ENCODE measurements at regions not wholly inside any gene's neighbourhood (a gene's known extent, or its start where the extent isn't known, plus 50 kb on each side); places are given as distances from the start of the nearest gene placed in this dataset.

DNA sequence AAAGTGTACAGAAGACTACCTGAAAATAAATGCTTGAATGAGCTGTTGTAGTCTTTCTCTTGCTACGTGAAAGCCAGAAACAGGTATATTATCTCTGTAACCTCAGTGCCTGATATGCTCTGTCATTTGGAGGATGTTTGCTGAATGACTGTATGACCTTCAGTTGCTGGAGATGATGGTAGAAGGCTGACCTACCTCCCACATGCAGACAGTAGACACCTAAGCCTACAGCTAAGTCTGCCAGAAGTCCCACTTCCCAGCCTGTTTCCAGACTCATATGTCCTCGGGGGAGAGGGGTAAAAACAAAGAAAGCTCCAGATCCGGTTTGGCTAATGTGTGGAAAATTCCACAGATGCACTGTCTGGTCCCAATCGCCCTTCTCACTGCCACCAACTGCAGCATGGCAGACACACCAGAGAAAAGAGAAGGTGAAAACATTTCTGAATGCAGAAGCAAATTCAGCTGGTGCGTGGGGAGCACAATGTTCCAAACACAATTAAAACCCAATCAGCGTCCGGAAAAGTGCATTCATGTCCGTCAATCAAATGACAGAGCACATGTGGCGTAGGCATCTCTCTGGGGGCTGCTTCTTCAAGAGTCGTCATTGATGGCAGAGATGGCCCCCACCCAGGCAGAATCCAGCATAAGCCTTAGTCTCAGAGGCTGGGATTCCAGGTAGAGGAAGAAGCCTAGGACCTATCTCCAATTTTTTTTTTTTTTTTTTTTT lies 76.3 kb upstream of the TBX3 start:
- Histone ChIP-seq H3K27ac (ENCODE audit: low read length) (peak overlapping the region; percentile 89), H3K4me2 (ENCODE audit: low read length) (peak overlapping the region; percentile 56), H3K36me3 (ENCODE audit: low read depth, low read length) (no peaks in the 10 kb centered on the region), H3K9ac (ENCODE audit: low read length) (peak overlapping the region; percentile 42), H3K4me1 (ENCODE audit: insufficient read depth, low read length) (peaks cover 25% of the 10 kb centered on the region), H3K9me3 (ENCODE audit: low read length) (no peaks in the 10 kb centered on the region), H3F3A (ENCODE audit: low read length, unreplicated experiment) (peaks cover 3% of the 10 kb centered on the region), H3K4me3 (ENCODE audit: low read length) (no peak overlapping the region), H3K9me2 (replicated peaks; ENCODE audit: low read length) (no peaks in the 10 kb centered on the region), H2AFZ (ENCODE audit: low read length) (0 out of 2 replicates have a peak overlapping the region, but pooled peaks have one; percentile 2), H3K27me3 (ENCODE audit: low read length) (no peaks in the 10 kb centered on the region), H4K20me1 (ENCODE audit: low read length) (no peaks in the 10 kb centered on the region), H3K79me2 (ENCODE audit: low read length) (no peaks in the 10 kb centered on the region)
- CTCF ChIA-PET = interaction anchor here (0.5 to 1.0 kb wide), 6 partner anchors 8 to 246 kb away, joined by 3 to 11 read pairs (median 5); partner anchors contain the start of gene TBX3
- BruUV-seq (replicated peaks) = no TSS peak
- POLR2A ChIA-PET (ENCODE audit: unreplicated experiment) = interaction anchor here (0.5 to 1.5 kb wide), 6 partner anchors 14 to 999 kb away, joined by 3 to 6 read pairs (median 3); partner anchors contain the start of gene TBX3
- TF ChIP-seq CTCF (conservative IDR thresholded peaks at IDR 0.05; ENCODE audit: low read depth, low read length) (no peak), EZH2 (IDR thresholded peaks at IDR 0.05; ENCODE audit: low read length, unreplicated experiment) (no peak), EZH2phosphoT487 (IDR thresholded peaks at IDR 0.05; ENCODE audit: borderline replicate concordance, low read length) (no peak)
- ATAC-seq = peak; percentile 89
- DNase-seq = peak; percentile 95
- intact Hi-C loops (cut with micrococcal nuclease) = no loop called here

DNA sequence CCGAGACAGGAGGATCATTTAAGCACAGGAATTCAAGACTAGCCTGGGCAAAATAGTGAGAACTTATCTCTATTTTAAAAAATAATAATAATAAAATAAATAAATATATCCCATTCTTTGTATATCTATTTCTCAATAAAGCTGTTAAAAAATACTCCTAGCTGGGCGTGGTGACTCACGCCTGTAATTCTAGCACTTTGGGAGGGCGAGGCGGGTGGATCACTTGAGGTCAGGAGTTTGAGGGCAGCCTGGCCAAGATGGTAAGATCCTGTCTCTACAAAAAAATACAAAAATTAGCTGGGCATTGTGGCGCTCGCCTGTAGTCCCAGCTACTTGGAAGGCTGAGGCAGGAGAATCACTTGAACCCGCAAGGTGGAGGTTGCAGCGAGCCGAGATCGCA lies 75.7 kb upstream of the TBX3 start:
- H3F3A ChIP-seq (ENCODE audit: low read length, unreplicated experiment) = peaks cover 3% of the 10 kb centered on the region
- no peaks in the 10 kb centered on the region for H3K9me3 ChIP-seq (ENCODE audit: low read length)
- no TSS peak for BruUV-seq (replicated peaks)
- peak overlapping the region; percentile 75 for H3K4me2 ChIP-seq (ENCODE audit: low read length)
- H3K79me2 ChIP-seq (ENCODE audit: low read length) = no peaks in the 10 kb centered on the region
- H4K20me1 ChIP-seq (ENCODE audit: low read length) = no peaks in the 10 kb centered on the region
- H3K36me3 ChIP-seq (ENCODE audit: low read depth, low read length) = no peaks in the 10 kb centered on the region
- no peak for TF ChIP-seq CTCF (conservative IDR thresholded peaks at IDR 0.05; ENCODE audit: low read depth, low read length)
- no peak for TF ChIP-seq EZH2phosphoT487 (IDR thresholded peaks at IDR 0.05; ENCODE audit: borderline replicate concordance, low read length)
- TF ChIP-seq EZH2 (IDR thresholded peaks at IDR 0.05; ENCODE audit: low read length, unreplicated experiment) = no peak
- peak overlapping the region; percentile 40; the same call in 1 of the 2 replicates for H3K4me3 ChIP-seq (ENCODE audit: low read length)
- ChIA-PET CTCF (interaction anchor here (0.9 to 1.0 kb wide), 3 partner anchors 9 to 76 kb away, joined by 3 to 7 read pairs (median 4); partner anchors contain the start of gene TBX3), POLR2A (ENCODE audit: unreplicated experiment) (interaction anchor here (0.6 to 1.5 kb wide), 5 partner anchors 14 to 241 kb away, joined by 3 to 14 read pairs (median 6); partner anchors contain the start of gene TBX3)
- peak; percentile 51 for ATAC-seq
- DNase-seq = peak; percentile 79
- no peaks in the 10 kb centered on the region for H3K9me2 ChIP-seq (replicated peaks; ENCODE audit: low read length)
- H3K4me1 ChIP-seq (ENCODE audit: insufficient read depth, low read length) = peaks cover 25% of the 10 kb centered on the region
- no peaks in the 10 kb centered on the region for H3K27me3 ChIP-seq (ENCODE audit: low read length)
- intact Hi-C loops (cut with micrococcal nuclease) = no loop called here
- peak overlapping the region; percentile 42 for H3K9ac ChIP-seq (ENCODE audit: low read length)
- peak overlapping the region; percentile 89 for H3K27ac ChIP-seq (ENCODE audit: low read length)
- no peak overlapping the region for H2AFZ ChIP-seq (ENCODE audit: low read length)
